ENCODE measurements at regions not wholly inside any gene's neighbourhood (a gene's known extent, or its start where the extent isn't known, plus 50 kb on each side); places are given as distances from the start of the nearest gene placed in this dataset.

GRCh38 chr10:3452173-3452626, 279.6 kb upstream of the PITRM1 start:
- DNase-seq (ENCODE audit: extremely low spot score, insufficient read length, low read depth) (no peak), FAIRE-seq (no peak)

GRCh38 chr10:3451516-3452172, 279.1 kb upstream of the PITRM1 start:
- FAIRE-seq (no peak), DNase-seq (ENCODE audit: extremely low spot score, insufficient read length, low read depth) (no peak)

GRCh38 chr10:3446221-3446620, 273.6 kb upstream of the PITRM1 start:
- DNase-seq (ENCODE audit: extremely low spot score, insufficient read length, low read depth) (no peak), FAIRE-seq (no peak)

- DNase-seq (ENCODE audit: extremely low spot score, insufficient read length, low read depth) (no peak), FAIRE-seq (no peak)
Observed at GRCh38 chr10:3445648-3446047, 273.1 kb upstream of the PITRM1 start.

- DNase-seq (ENCODE audit: extremely low spot score, insufficient read length, low read depth), result no peak
Observed at GRCh38 chr10:3442451-3442990, 269.9 kb upstream of the PITRM1 start.

GRCh38 chr10:3439183-3439582, 266.6 kb upstream of the PITRM1 start:
- no peak for DNase-seq (ENCODE audit: extremely low spot score, insufficient read length, low read depth)
- no peak for FAIRE-seq

More at GRCh38 chr10:3442451-3442990, 269.9 kb upstream of the PITRM1 start:
- no peak for FAIRE-seq

GRCh38 chr10:3438606-3439005, 266.0 kb upstream of the PITRM1 start:
- DNase-seq (ENCODE audit: extremely low spot score, insufficient read length, low read depth) (no peak), FAIRE-seq (no peak)

- FAIRE-seq (no peak), DNase-seq (ENCODE audit: extremely low spot score, insufficient read length, low read depth) (no peak)
Observed at GRCh38 chr10:3435671-3436070, 263.1 kb upstream of the PITRM1 start.

- DNase-seq (ENCODE audit: extremely low spot score, insufficient read length, low read depth) (no peak), FAIRE-seq (no peak)
Observed at GRCh38 chr10:3433988-3434387, 261.4 kb upstream of the PITRM1 start.

GRCh38 chr10:3433131-3433530, 260.5 kb upstream of the PITRM1 start:
- no peak for DNase-seq (ENCODE audit: extremely low spot score, insufficient read length, low read depth)
- FAIRE-seq, result no peak

GRCh38 chr10:3432081-3432825, 259.7 kb upstream of the PITRM1 start:
- DNase-seq (ENCODE audit: extremely low spot score, insufficient read length, low read depth) (no peak), FAIRE-seq (no peak)

- no peak for FAIRE-seq
- DNase-seq (ENCODE audit: extremely low spot score, insufficient read length, low read depth), result no peak
Observed at GRCh38 chr10:3430501-3430900, 257.9 kb upstream of the PITRM1 start.

- DNase-seq (ENCODE audit: extremely low spot score, insufficient read length, low read depth) (no peak), FAIRE-seq (no peak)
Observed at GRCh38 chr10:3429676-3430075, 257.1 kb upstream of the PITRM1 start.

- DNase-seq (ENCODE audit: extremely low spot score, insufficient read length, low read depth) (no peak), FAIRE-seq (no peak)
Observed at GRCh38 chr10:3428826-3429225, 256.2 kb upstream of the PITRM1 start.

- FAIRE-seq (no peak), DNase-seq (ENCODE audit: extremely low spot score, insufficient read length, low read depth) (no peak)
Observed at GRCh38 chr10:3427950-3428354, 255.4 kb upstream of the PITRM1 start.

GRCh38 chr10:3427347-3427746, 254.8 kb upstream of the PITRM1 start:
- FAIRE-seq (no peak), DNase-seq (ENCODE audit: extremely low spot score, insufficient read length, low read depth) (no peak)

- no peak for DNase-seq (ENCODE audit: extremely low spot score, insufficient read length, low read depth)
- no peak for FAIRE-seq
Observed at GRCh38 chr10:3426190-3426845, 253.7 kb upstream of the PITRM1 start.

- no peak for FAIRE-seq
Observed at GRCh38 chr10:3425716-3426115, 253.1 kb upstream of the PITRM1 start.

GRCh38 chr10:3425261-3425660, 252.7 kb upstream of the PITRM1 start:
- no peak for DNase-seq (ENCODE audit: extremely low spot score, insufficient read length, low read depth)
- FAIRE-seq, result no peak

More at GRCh38 chr10:3425716-3426115, 253.1 kb upstream of the PITRM1 start:
- no peak for DNase-seq (ENCODE audit: extremely low spot score, insufficient read length, low read depth)

- DNase-seq (ENCODE audit: extremely low spot score, insufficient read length, low read depth), result no peak
- no peak for FAIRE-seq
Observed at GRCh38 chr10:3424111-3424851, 251.7 kb upstream of the PITRM1 start.
